Urothelium cell line (cell line): ENCODE measurements at regions not wholly inside any gene's neighbourhood (a gene's known extent, or its start where the extent isn't known, plus 50 kb on each side); places are given as distances from the start of the nearest gene placed in this dataset.
A peak's percentile ranks its signal among the peaks of the same experiment; 100 is the strongest.
"Not testable (repeated sequence)": the region's sequence is repeated elsewhere in the genome, so short reads cannot be mapped to it uniquely, and the experiment has no call there.

Experiments used
- DNase-seq: peaks from one replicate; pipeline ENCODE4 v3.0.0; 2011; ENCODE audit warnings: low spot score, mixed read lengths
- FAIRE-seq: peaks from 2 replicates; lab custom pipeline; 2011; peaks lifted over from hg19 to GRCh38; lab: Jason Lieb, UNC

DNA sequence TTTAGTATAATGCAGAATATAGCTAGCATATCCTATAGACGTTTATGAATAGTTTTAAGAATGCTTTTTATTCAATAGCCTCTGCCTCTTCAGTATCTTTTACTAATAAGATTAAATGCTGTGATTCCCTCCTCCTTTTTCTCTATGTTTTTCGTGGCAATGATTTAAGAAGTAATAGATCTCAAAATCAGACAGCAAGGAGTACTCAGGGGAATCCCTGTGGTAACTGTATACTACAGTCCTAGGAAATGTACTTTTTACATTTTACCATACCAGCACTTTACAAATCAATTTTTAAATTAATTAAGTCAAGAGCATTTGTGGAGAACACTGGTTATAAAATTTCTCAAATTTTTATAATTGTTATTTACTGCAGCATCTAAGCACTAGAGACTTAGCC lies 240.6 kb upstream of the CAND1 start:
- DNase-seq (no peak), FAIRE-seq (no peak)

DNA sequence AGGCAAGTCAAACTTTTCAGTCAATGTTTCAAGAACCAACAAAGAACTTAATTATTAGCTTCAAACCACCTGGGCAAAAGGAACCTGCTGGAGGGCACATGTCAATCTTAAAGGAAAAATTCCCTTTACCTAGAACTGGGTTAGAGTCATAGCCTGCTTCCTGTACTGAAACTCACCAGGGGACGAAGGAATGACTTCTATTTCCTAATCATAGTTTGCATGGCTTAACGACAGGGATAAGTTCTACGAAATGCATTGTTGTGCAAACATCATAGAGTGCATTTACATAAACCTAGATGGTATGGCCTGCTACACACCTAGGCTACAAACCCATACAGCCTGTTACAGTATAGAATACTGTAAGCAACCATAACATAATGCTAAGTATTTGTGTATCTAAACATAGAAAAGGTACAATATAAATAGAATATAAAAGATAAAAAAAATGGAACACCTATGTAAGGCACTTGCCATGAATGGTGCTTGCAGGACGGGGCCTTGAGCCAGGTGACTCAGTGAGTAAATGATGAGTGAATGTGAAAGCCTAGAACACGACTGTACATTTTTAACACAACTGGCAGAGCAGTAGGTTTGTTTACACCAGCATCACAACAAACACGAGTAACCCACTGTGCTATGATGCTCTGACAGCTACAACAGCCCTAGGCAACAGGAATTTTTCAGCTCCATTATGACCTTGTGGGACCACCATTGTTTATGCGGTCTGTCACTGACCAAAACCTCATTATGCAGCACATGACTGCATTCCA lies 234.9 kb upstream of the CAND1 start:
- no peak for DNase-seq

DNA sequence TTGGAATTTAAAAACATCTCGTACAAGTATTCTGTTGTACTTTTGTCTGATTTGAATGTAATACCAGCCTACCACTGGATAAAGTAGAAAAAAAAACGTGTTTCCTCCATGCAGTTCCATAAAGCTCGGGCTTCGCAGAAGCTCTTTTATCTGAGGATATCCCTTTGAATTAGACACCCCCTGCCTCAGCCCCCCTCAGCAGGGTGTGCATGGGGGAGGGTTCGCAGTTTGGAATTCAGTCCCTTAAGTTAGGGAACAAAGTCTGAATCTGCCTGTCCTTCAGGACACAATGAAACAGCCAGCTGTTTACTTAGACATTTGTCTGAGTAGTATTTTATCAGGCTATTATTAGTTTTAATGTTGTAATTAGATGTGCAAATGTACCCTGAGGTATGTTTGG lies 234.0 kb upstream of the CAND1 start:
- FAIRE-seq (no peak), DNase-seq (no peak)

More for the DNA sequence above, 234.9 kb upstream of the CAND1 start:
- no peak for FAIRE-seq

DNA sequence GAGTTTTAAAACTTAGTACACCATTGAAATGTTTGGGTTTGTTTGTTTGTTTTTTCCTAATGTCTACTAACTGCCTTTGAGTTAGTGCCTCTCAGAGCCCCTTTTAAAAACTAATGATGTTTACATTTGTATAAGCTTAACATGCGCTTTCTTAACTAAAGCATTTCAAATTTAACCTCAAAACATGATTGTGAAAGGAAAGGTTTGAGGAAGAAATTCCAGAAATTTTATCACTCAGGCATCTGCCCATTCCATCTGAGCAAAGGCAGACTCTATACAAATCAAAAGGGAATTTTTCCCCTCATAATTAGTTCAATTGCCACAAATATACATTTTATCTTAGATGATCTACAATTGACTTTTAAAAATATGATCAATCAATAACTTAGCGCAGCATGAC lies 230.7 kb upstream of the CAND1 start:
- no peak for DNase-seq
- FAIRE-seq: no peak

DNA sequence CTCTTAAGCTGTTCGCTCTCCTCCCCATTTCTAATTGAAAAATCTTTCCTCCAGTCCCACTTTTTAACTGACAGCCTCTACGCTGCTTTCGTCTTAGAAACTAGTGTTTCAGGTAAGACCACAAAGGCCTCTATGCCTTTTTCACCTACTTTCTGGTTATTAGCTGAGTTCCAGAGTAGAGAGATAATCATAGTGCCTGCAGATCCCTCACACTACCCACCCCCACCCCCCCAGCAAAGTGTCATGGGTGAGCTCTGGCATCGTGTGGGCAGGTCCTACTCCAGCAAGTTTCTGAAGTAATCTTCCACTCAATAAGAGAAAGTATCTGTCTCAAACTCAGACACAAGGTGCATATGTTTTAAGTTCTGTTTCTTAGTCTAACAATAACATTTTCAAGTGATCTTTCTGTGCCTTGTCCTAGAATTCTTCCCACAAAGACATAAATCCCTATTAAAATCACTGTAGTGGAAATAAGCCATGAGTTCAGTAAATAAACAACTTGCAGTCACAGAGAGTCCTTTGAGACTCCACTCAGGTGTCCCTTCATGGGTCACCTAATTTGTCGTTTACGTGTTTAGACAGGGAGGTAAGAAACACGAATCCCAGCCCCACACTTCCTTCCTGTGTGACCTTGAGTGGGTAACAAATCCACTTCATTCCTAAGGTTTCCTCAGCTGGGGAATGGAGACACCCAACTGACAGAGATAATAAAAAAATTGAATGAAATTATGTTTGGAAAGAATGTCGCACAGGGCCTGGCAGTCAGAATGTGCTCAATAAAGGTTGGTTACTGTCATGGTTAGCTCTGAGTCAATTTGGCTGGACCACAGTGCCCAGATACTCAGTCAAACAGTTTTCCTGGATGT lies 228.9 kb upstream of the CAND1 start:
- FAIRE-seq: no peak
- no peak for DNase-seq

DNA sequence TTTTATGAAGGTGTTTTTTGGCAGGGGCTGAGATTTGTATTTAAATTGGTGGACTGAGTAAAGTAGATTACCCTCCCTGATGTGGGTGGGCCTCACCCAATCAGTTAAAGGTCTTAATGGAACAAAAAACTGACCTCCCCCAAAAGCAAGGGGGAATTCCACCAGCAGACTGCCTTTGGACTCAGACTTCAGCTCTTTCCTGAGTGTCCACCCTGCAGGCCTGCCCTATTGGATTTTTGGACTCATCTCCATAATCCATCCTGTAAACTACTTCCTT lies 228.4 kb upstream of the CAND1 start:
- FAIRE-seq (no peak), DNase-seq (no peak)

DNA sequence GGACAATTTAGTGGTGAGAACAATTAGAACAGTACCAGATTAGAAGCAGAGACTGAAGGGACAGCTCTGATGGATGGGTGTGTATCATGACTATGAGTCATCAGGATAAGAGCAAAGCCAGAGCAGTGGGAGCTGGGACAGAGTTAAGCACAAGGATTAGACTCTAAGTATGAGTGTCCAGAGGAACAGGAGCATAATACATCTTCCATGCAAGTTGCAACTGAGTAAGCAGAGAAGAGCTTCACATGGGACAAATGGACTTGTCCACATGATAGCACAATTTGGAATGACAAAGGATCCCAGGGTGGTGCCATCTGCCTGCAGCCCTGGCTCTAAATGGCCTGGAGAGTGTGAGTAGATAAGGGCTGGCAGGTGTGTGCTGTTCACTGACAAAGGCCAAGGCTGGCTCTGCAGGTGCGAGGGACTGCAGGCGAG lies 226.4 kb upstream of the CAND1 start:
- DNase-seq (peak; percentile 39), FAIRE-seq (no peak)

DNA sequence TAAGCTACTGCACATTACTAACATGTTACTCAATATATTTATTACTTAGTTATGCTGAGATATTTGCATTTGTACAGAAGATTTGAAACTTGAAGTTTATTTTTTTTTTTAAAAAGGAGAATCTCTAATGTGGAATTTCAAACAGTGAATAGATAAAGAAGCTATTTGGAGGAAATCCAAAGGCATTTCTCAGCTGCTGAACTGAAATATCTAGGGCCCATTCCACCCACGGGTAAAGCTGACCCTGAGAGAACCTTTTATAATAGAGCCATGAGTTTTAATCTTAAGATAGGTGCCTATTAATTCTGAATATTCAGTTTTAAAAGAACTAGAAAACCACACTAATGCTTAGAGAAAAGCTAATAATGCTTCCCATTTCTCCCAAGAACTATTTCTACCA lies 225.4 kb upstream of the CAND1 start:
- DNase-seq: no peak
- no peak for FAIRE-seq

DNA sequence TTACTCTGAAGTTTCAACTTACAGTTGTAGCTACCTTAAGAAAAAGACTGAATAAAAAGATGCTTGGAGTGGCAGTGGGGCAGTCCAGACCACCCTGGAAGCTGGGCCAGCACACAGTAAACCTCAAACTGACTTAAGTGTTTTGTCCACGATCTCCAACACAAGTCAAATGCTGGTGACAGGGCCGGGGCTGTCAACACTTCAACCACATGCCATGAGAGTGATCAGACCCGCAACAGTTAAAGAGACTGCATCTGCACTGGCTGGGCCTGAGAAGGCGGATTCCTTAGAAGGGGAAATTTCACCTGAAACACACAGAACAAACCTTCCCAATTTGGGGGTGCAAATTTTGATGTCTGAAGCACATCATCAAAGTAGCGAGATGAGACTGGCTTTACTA lies 223.5 kb upstream of the CAND1 start:
- DNase-seq (no peak), FAIRE-seq (no peak)

DNA sequence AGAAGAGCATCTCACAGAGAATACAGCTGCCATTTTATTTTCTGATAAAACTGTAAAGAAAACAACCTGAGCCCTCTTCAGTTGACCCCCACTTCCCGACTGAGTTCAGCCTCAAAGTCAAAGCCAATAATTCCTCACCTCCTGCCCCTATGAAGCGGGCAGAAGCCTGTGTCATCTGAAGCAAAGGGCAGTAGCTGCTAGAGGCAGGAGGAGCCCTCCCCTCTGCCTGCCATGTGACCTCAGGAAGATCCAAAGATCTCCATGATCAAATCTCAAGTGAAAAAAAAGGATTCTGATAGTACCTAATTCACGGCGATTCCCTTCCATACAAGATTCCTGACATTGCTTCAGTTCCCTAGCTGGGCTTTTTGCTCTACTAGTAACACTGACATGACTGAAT lies 223.1 kb upstream of the CAND1 start:
- no peak for DNase-seq
- FAIRE-seq: no peak

DNA sequence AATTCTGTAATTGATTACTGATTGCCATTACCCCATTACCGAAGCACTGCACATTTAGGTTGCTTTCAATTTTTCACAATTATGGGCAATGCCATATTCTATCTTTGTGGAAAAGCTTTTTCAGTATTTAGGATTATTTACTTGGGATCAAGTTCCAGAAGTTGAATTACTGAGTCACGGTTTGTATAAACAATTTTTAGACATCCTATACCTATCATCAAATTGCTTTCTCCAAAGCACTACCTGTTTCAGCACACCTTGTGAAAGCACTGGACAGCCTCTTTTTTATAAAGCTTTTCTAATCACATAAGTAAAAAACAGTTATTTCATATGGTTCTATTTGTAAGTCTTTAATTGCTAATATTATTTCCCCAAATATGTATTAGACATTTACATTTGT lies 221.5 kb upstream of the CAND1 start:
- DNase-seq (no peak), FAIRE-seq (no peak)

DNA sequence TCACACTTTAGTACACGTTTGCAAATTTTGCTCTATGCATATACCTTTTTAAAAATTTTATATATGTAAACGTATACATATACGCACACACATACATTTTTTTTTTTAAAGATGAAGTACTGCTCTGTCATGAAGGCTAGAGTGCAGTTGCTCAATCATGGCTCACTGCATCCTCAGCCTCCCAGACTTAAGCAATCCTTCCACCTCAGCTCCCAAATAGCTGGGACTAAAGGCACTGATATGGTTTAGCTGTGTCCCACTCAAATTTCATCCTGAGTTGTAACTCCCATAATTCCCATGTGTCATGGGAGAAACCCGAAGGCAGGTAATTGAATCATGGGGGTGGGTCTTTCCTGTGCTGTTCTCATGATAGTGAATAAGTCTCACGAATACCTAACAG lies 220.8 kb upstream of the CAND1 start:
- no peak for FAIRE-seq
- DNase-seq: no peak

DNA sequence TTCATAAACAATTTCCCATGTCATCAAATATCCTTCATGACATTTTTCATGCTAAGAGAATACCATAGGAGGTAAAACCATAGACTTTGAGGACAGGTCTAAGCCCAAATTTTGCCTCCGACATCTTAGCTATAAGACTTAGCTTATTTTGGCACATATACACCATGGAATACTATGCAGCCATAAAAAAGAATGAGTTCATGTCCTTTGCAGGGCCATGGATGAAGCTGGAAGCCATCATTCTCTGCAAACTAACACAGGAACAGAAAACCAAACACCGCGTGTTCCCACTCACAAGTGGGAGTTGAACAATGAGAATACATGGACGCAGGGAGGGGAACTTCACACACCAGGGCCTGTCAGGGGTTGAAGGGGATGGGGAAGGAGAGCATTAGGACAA lies 220.0 kb upstream of the CAND1 start:
- not testable (repeated sequence) for FAIRE-seq, DNase-seq

DNA sequence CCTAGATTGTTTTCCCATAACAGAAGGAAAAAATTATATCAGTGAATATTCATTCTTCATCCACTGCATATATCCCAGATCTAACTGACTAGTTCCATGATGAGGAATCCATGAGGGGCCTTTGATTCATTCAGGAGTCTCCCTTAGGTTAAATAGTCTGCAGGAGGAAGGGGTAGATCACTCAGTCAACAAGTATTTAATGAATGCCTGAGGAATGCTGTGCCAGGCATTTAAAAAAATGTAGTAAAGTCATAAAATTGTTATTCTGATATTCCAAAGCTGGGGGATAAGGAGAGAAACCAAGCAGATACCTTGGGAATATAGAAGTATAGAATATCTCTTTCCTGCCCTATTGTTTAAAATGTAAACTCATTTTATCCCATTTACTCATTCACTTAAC lies 216.2 kb upstream of the CAND1 start:
- FAIRE-seq (no peak), DNase-seq (no peak)

DNA sequence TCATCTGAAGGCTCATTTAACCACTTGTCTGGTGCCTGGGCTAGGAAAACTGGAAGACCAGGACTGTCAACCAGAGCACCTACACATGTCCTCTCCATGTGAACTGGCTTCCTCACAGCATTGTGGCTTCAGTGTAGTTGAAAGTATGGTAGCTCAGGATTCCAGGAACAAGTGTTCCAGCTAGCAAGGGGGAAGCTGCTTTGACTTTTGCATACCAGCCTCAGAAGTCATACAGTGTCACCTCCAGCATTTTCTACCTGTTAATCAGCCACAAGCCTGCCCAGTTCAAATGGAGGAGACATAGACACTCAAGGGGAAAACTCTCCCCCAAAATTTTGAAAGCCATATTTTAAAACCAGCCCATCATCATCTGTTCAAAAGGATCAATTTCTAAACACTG lies 212.8 kb upstream of the CAND1 start:
- DNase-seq: no peak
- FAIRE-seq: no peak

DNA sequence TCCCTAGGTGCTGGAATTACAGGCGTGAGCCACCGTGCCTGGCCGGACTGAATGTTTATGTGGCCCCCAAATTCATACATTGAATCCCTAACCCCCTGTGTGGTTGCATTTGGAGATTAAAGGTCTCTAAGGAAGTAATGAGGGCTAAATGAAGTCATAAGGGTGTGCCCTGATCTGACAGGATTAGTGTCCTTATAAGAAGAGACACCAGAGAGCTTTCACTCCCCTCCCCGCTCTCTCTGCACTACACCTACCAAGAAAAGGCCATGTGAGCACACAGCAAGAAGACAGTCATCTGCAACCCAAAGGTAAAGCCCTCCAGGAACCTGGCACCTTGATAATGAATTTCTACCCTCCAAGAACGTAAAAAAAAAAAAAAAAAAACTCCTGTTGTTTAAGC lies 212.1 kb upstream of the CAND1 start:
- DNase-seq: no peak
- no peak for FAIRE-seq

DNA sequence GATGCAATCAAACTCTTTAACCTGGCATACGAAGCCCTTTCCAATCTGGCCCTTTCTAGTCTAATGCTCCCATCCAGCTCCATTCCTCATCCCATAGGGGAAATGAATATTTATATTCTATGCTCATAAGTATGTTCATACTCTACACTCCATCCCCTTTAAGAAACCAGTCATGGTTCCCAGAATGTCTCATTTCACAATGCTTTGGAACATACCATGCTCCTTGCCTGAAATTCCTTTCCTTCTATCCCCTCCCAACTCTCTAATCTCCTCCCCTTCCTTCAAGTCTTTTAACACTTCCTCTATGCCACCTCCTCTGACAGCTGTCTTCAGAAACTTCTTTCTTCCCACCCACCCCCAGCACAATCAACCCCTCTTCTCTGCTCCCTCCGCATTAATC lies 207.0 kb upstream of the CAND1 start:
- FAIRE-seq: no peak
- no peak for DNase-seq

DNA sequence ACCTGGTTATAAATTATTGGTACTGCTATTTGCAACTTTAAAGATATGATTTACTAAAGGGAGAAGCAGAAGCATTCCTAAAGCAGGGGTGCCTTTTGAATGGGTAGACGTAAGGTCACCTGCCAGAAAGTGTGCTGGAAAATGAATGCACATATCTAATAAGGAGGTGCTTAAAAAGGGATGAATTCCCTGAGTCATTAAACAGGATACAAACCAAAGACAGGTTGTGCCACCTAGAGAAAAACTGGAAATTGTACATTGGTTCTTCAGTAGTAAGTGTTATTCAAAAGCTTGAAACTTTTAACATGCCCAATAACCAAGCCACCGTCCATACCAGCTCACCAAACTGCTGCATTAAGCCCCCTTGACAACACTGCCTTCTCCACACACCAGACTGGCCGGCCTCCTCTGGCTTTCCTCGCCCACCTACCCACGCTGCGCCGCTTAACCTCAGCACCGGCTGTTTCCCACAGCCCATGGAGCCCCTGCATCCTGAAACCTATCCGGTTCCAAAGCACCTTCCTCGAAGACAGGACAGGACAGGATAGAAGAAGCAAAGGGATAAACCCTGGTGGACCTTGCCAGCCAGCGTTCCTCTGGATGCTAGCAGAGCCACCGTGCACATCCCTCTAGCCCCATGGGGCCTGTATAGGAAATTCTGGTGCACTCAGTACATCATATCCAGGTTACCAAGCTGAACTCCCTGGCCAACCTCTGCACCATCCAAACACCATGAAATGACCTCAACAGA lies 201.5 kb upstream of the CAND1 start:
- no peak for FAIRE-seq
- DNase-seq: no peak

DNA sequence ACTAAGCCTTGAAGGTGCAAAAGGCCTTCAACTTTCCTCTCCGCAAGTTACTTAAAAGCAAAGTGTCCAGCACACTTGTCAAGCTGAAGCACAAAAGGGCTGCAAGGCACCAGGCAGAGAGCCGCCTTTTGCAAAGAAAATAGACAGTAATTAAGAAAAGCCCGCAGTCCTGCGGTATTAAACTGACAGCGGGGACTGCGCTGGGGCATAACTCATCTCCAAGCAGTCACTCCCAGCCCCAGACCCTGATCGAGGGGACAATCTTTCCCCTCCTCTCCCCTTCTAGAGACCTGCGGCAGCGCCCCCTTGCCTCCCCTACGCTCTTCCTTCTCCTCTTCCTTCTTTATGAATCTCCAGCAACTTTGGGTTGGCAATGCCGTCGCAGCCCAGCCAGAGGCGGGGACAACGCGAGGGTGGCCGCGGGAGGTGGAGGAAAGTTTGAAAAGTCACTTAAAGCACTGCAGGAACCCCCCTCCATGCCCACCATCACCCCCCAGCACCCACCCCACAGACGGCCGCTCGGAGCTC lies 200.9 kb upstream of the CAND1 start:
- FAIRE-seq: no peak
- no peak for DNase-seq

DNA sequence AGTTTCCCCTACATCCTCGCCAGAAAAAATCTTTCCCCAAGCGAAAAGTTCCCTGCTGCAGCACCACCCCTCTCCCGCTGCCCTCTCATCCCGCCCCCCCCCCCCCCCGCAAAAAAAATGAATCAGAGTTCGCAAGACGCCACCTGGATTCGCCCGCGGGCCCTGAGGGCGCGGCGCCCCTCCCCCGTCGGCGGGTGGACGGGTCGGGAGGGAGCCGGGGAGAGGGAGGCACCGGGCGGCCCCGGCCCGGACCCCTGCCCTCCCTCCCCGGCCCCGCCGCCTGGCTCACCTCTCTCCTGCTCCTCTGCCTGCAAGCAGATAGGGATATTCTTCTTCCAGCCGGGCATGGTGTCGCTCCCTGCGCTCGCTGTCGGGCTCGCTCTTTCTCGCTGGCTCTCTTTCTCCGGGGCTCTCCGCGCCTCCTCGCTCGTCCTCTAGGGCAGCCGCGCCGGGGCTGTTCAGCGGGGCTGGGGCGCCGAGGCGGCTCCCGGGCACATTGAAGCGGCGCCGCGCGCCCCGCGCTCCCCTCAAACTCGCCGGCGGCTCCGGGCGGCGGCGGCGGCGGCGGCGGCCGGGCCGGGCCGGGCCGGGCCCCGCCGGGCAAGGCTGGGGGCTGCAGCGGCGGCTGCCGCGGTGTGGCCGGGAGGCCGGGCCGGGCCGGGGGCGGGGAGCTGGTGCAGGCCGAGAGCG lies 200.3 kb upstream of the CAND1 start:
- peak; percentile 80 for DNase-seq
- FAIRE-seq: no peak
